ENCODE measurements at regions not wholly inside any gene's neighbourhood (a gene's known extent, or its start where the extent isn't known, plus 50 kb on each side); places are given as distances from the start of the nearest gene placed in this dataset.

- H3K27ac ChIP-seq (ENCODE audit: low read length): no peak overlapping the region
- ChIA-PET POLR2A (no interaction called here), CTCF (no interaction called here)
- H3K36me3 ChIP-seq (ENCODE audit: control insufficient read depth, insufficient read depth, low read length): no peaks in the 10 kb centered on the region
- in situ Hi-C loops (cut with HindIII; ENCODE audit: low pct_unique_long_range_greater_than_20kb, low sequenced_read_pairs) (no loop called here), intact Hi-C loops (cut with micrococcal nuclease; ENCODE audit: unreplicated experiment) (no loop called here)
- H3K9me3 ChIP-seq (ENCODE audit: control insufficient read depth, insufficient read depth, low read depth, low read length): no peaks in the 10 kb centered on the region
- no peaks in the 10 kb centered on the region for H3K27me3 ChIP-seq (ENCODE audit: control insufficient read depth, insufficient read depth, low read length)
- H3K4me1 ChIP-seq (ENCODE audit: control insufficient read depth, insufficient read depth, low read length): no peaks in the 10 kb centered on the region
- no peak overlapping the region for H3K4me3 ChIP-seq (ENCODE audit: low read depth in 2 of 2, low read length in 2 of 2)
- DNase-seq (ENCODE audit: low read depth, low spot score) (no peak), ATAC-seq (no peak)
- TF ChIP-seq, protein P1, sequence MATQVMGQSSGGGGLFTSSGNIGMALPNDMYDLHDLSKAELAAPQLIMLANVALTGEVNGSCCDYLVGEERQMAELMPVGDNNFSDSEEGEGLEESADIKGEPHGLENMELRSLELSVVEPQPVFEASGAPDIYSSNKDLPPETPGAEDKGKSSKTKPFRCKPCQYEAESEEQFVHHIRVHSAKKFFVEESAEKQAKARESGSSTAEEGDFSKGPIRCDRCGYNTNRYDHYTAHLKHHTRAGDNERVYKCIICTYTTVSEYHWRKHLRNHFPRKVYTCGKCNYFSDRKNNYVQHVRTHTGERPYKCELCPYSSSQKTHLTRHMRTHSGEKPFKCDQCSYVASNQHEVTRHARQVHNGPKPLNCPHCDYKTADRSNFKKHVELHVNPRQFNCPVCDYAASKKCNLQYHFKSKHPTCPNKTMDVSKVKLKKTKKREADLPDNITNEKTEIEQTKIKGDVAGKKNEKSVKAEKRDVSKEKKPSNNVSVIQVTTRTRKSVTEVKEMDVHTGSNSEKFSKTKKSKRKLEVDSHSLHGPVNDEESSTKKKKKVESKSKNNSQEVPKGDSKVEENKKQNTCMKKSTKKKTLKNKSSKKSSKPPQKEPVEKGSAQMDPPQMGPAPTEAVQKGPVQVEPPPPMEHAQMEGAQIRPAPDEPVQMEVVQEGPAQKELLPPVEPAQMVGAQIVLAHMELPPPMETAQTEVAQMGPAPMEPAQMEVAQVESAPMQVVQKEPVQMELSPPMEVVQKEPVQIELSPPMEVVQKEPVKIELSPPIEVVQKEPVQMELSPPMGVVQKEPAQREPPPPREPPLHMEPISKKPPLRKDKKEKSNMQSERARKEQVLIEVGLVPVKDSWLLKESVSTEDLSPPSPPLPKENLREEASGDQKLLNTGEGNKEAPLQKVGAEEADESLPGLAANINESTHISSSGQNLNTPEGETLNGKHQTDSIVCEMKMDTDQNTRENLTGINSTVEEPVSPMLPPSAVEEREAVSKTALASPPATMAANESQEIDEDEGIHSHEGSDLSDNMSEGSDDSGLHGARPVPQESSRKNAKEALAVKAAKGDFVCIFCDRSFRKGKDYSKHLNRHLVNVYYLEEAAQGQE (IDR thresholded peaks at IDR 0.05; ENCODE audit: insufficient read depth in 1 of 2, low read depth in 2 of 2, low read length in 1 of 2): no peak
- no peak for TF ChIP-seq POLR2AphosphoS5 (IDR thresholded peaks at IDR 0.05; ENCODE audit: low read depth, low read length)
- no peak for TF ChIP-seq TCF7L2 (IDR thresholded peaks at IDR 0.05; ENCODE audit: low read depth, low read length)
- TF ChIP-seq, protein P2, sequence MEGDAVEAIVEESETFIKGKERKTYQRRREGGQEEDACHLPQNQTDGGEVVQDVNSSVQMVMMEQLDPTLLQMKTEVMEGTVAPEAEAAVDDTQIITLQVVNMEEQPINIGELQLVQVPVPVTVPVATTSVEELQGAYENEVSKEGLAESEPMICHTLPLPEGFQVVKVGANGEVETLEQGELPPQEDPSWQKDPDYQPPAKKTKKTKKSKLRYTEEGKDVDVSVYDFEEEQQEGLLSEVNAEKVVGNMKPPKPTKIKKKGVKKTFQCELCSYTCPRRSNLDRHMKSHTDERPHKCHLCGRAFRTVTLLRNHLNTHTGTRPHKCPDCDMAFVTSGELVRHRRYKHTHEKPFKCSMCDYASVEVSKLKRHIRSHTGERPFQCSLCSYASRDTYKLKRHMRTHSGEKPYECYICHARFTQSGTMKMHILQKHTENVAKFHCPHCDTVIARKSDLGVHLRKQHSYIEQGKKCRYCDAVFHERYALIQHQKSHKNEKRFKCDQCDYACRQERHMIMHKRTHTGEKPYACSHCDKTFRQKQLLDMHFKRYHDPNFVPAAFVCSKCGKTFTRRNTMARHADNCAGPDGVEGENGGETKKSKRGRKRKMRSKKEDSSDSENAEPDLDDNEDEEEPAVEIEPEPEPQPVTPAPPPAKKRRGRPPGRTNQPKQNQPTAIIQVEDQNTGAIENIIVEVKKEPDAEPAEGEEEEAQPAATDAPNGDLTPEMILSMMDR (IDR thresholded peaks at IDR 0.05): no peak
- no peak for TF ChIP-seq SIN3A (IDR thresholded peaks at IDR 0.05; ENCODE audit: borderline replicate concordance, insufficient read depth, low read depth, low read length)
- no TSS peak for BruUV-seq (replicated peaks)
These were observed 1056.0 kb downstream of the TBC1D22A start for GRCh38 chr22:47818496-47818895.

- Histone ChIP-seq H3K4me3 (ENCODE audit: low read depth in 2 of 2, low read length in 2 of 2) (no peak overlapping the region), H3K36me3 (ENCODE audit: control insufficient read depth, insufficient read depth, low read length) (no peaks in the 10 kb centered on the region), H3K4me1 (ENCODE audit: control insufficient read depth, insufficient read depth, low read length) (no peaks in the 10 kb centered on the region), H3K27ac (ENCODE audit: low read length) (no peak overlapping the region), H3K27me3 (ENCODE audit: control insufficient read depth, insufficient read depth, low read length) (no peaks in the 10 kb centered on the region), H3K9me3 (ENCODE audit: control insufficient read depth, insufficient read depth, low read depth, low read length) (no peaks in the 10 kb centered on the region)
- CTCF ChIA-PET: no interaction called here
- no TSS peak for BruUV-seq (replicated peaks)
- in situ Hi-C loops (cut with HindIII; ENCODE audit: low pct_unique_long_range_greater_than_20kb, low sequenced_read_pairs): no loop called here
- POLR2A ChIA-PET: no interaction called here
- DNase-seq (ENCODE audit: low read depth, low spot score) (no peak), ATAC-seq (no peak)
- TF ChIP-seq, protein P1 (IDR thresholded peaks at IDR 0.05; ENCODE audit: insufficient read depth in 1 of 2, low read depth in 2 of 2, low read length in 1 of 2): no peak
- no peak for TF ChIP-seq POLR2AphosphoS5 (IDR thresholded peaks at IDR 0.05; ENCODE audit: low read depth, low read length)
- TF ChIP-seq, protein P2 (IDR thresholded peaks at IDR 0.05): no peak
- TF ChIP-seq TCF7L2 (IDR thresholded peaks at IDR 0.05; ENCODE audit: low read depth, low read length): no peak
- TF ChIP-seq SIN3A (IDR thresholded peaks at IDR 0.05; ENCODE audit: borderline replicate concordance, insufficient read depth, low read depth, low read length): no peak
- intact Hi-C loops (cut with micrococcal nuclease; ENCODE audit: unreplicated experiment): no loop called here
These were observed 1054.9 kb downstream of the TBC1D22A start for GRCh38 chr22:47817380-47817779.

All from Panc1 (cell line).